OCI-LY7 (cell line): ENCODE measurements at regions not wholly inside any gene's neighbourhood (a gene's known extent, or its start where the extent isn't known, plus 50 kb on each side); places are given as distances from the start of the nearest gene placed in this dataset.

Source experiments
- BruUV-seq: library from RNA; stranded (reverse); fragments of 400-500 nt; replicated peaks from 2 replicates; lab custom pipeline; 2021; lab: Mats Ljungman, UMichigan
- CTCF ChIA-PET: fragments of 300-600 bp; sonication (Branson Sonifier 250); formaldehyde crosslinking; loops from one replicate; lab custom pipeline; 2022; ENCODE audit warnings: antibody characterized with exemption; ENCODE audit not compliant: unreplicated experiment; lab: Charles Lee
- POLR2A ChIA-PET: fragments of 300-600 bp; sonication (Branson Sonifier 250); formaldehyde crosslinking; loops from one replicate; lab custom pipeline; 2022; ENCODE audit warnings: antibody characterized with exemption; lab: Charles Lee
- DNase-seq: peaks from one replicate; pipeline ENCODE4 v3.0.0-alpha.2; 2015; ENCODE audit warnings: low spot score
- H2AFZ ChIP-seq: fragments of 200-600 bp; sonication (generic), shearing (Covaris generic); 2 replicates; pipeline ENCODE4 v1.6.1; 2014; ENCODE audit warnings: mild to moderate bottlenecking, antibody characterized with exemption, low read length, moderate library complexity
- H3K27ac ChIP-seq: fragments of 200-600 bp; sonication (generic); 2 replicates; pipeline ENCODE4 v1.5.1; 2014; ENCODE audit warnings: mixed run types, low read depth, mild to moderate bottlenecking, moderate library complexity, low read length, inconsistent platforms; ENCODE audit not compliant: poor library complexity, severe bottlenecking
- H3K36me3 ChIP-seq: fragments of 200-600 bp; sonication (generic); 2 replicates; pipeline ENCODE4 v1.6.1; 2014; ENCODE audit warnings: mild to moderate bottlenecking, antibody characterized with exemption, low read length, moderate library complexity, mixed read lengths; ENCODE audit not compliant: insufficient read depth
- H3K4me1 ChIP-seq: fragments of 200-600 bp; sonication (generic); 2 replicates; pipeline ENCODE4 v1.5.1; 2014; ENCODE audit warnings: mild to moderate bottlenecking, low read length; ENCODE audit not compliant: insufficient read depth, poor library complexity, severe bottlenecking
- H3K4me2 ChIP-seq: fragments of 200-600 bp; sonication (generic); 2 replicates; pipeline ENCODE4 v1.6.1; 2014; ENCODE audit warnings: mild to moderate bottlenecking, low read length
- H3K4me3 ChIP-seq: fragments of 200-600 bp; sonication (generic); 2 replicates; pipeline ENCODE4 v1.5.1; 2014; ENCODE audit warnings: mild to moderate bottlenecking, low read depth, low read length; ENCODE audit not compliant: poor library complexity, severe bottlenecking
- H3K79me2 ChIP-seq: fragments of 200-600 bp; sonication (generic); 2 replicates; pipeline ENCODE4 v1.6.1; 2016; ENCODE audit warnings: low read depth, mild to moderate bottlenecking, low read length, moderate library complexity, mixed read lengths; ENCODE audit not compliant: insufficient read depth
- H3K9me2 ChIP-seq: fragments of 200-600 bp; sonication (generic); 2 replicates; pipeline ENCODE4 v1.6.1; 2016; ENCODE audit warnings: mild to moderate bottlenecking, low read length, mixed read lengths; ENCODE audit not compliant: insufficient read depth
- H3K9me3 ChIP-seq: fragments of 200-600 bp; sonication (generic); 2 replicates; pipeline ENCODE4 v1.6.1; 2014; ENCODE audit warnings: mild to moderate bottlenecking, mixed run types, low read length, mixed read lengths
- H4K20me1 ChIP-seq: fragments of 200-600 bp; sonication (generic); 2 replicates; pipeline ENCODE4 v1.6.1; 2014; ENCODE audit warnings: mild to moderate bottlenecking, antibody characterized with exemption, low read length, moderate library complexity, mixed read lengths; ENCODE audit not compliant: insufficient read depth
- EZH2phosphoT487 ChIP-seq: fragments of 200-600 bp; sonication (generic); IDR thresholded peaks from 2 replicates; pipeline ENCODE4 v1.6.1; 2018; ENCODE audit warnings: low read depth, borderline replicate concordance, mild to moderate bottlenecking, mixed run types, antibody characterized with exemption, low read length, moderate library complexity, mixed read lengths
- intact Hi-C: fragments of 100-400 bp; cut with micrococcal nuclease; formaldehyde crosslinking; loops from one replicate; pipeline ENCODE4 v1.10.0; 2022; ENCODE audit not compliant: unreplicated experiment
- TF ChIP-seq, protein P1 (sequence below): fragments of 200-600 bp; sonication (generic); conservative IDR thresholded peaks from 2 replicates; pipeline ENCODE4 v1.5.1; 2014; ENCODE audit warnings: mild to moderate bottlenecking, antibody characterized with exemption, low read length, moderate library complexity, mixed read lengths

DNA sequence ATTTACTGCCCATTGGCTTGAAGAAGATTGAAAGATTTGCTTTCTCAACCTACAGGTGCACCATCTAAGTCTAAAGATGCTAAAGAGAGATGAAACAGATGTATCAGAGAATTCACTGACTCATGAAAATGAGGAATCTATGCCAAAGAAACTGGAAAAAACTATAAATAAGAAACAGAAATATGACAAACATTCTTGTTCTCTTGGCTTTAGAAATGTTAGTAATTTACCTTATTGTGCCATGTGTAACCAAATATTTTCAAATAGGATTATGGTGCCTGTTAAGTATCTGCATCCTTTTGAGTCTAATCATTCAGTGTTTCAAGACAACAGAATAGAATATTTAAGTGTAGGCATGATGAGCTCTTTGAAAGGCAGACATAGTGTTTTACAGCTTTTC lies 271.5 kb downstream of the MEX3B start:
- H3K4me3 ChIP-seq: no peak overlapping the region
- no peaks in the 10 kb centered on the region for H3K4me1 ChIP-seq
- H4K20me1 ChIP-seq: no peaks in the 10 kb centered on the region
- H3K36me3 ChIP-seq: no peaks in the 10 kb centered on the region
- ChIA-PET POLR2A (interaction anchor here (0.6 to 0.8 kb wide), 2 partner anchors 11 to 104 kb away, joined by 3 to 4 read pairs; no protein-coding TSS in a partner anchor), CTCF (no interaction called here)
- no TSS peak for BruUV-seq
- no peaks in the 10 kb centered on the region for H3K9me3 ChIP-seq
- H2AFZ ChIP-seq: no peak overlapping the region
- no peak overlapping the region for H3K27ac ChIP-seq
- intact Hi-C loops: no loop called here
- H3K4me2 ChIP-seq: no peak overlapping the region
- no peak for TF ChIP-seq EZH2phosphoT487
- H3K79me2 ChIP-seq: no peaks in the 10 kb centered on the region
- no peak for DNase-seq
- H3K9me2 ChIP-seq: no peaks in the 10 kb centered on the region

DNA sequence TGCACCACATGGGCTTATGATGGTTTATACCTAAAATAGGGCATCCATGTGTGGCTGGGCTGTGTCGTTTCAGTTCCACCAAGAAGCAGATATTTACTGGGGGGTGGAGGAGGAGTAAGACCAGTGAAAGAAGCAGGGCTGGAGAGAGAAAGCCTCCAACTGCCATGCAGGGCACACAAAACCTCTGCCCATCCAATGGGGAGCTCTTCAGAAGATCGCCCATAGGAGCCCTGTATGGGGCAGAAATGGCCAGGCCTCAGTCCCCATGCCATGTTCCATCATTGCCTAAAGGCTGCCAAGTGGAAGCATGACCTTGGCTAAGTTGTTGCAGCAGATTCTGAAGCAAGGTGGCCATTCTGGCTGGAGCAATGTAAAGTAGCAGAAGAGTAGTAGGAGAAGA lies 277.0 kb downstream of the MEX3B start:
- intact Hi-C loops: no loop called here
- ChIA-PET CTCF (no interaction called here), POLR2A (no interaction called here)
- no peak for DNase-seq
- TF ChIP-seq, protein P1, sequence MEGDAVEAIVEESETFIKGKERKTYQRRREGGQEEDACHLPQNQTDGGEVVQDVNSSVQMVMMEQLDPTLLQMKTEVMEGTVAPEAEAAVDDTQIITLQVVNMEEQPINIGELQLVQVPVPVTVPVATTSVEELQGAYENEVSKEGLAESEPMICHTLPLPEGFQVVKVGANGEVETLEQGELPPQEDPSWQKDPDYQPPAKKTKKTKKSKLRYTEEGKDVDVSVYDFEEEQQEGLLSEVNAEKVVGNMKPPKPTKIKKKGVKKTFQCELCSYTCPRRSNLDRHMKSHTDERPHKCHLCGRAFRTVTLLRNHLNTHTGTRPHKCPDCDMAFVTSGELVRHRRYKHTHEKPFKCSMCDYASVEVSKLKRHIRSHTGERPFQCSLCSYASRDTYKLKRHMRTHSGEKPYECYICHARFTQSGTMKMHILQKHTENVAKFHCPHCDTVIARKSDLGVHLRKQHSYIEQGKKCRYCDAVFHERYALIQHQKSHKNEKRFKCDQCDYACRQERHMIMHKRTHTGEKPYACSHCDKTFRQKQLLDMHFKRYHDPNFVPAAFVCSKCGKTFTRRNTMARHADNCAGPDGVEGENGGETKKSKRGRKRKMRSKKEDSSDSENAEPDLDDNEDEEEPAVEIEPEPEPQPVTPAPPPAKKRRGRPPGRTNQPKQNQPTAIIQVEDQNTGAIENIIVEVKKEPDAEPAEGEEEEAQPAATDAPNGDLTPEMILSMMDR: no peak
- TF ChIP-seq EZH2phosphoT487: no peak
- no peaks in the 10 kb centered on the region for H3K36me3 ChIP-seq
- no peaks in the 10 kb centered on the region for H3K9me3 ChIP-seq
- no peaks in the 10 kb centered on the region for H3K9me2 ChIP-seq
- no peaks in the 10 kb centered on the region for H3K4me1 ChIP-seq
- no peaks in the 10 kb centered on the region for H4K20me1 ChIP-seq
- no peaks in the 10 kb centered on the region for H3K79me2 ChIP-seq
- H3K27ac ChIP-seq: no peak overlapping the region
- no peak overlapping the region for H3K4me3 ChIP-seq
- no peak overlapping the region for H2AFZ ChIP-seq
- H3K4me2 ChIP-seq: no peak overlapping the region
- no TSS peak for BruUV-seq

DNA sequence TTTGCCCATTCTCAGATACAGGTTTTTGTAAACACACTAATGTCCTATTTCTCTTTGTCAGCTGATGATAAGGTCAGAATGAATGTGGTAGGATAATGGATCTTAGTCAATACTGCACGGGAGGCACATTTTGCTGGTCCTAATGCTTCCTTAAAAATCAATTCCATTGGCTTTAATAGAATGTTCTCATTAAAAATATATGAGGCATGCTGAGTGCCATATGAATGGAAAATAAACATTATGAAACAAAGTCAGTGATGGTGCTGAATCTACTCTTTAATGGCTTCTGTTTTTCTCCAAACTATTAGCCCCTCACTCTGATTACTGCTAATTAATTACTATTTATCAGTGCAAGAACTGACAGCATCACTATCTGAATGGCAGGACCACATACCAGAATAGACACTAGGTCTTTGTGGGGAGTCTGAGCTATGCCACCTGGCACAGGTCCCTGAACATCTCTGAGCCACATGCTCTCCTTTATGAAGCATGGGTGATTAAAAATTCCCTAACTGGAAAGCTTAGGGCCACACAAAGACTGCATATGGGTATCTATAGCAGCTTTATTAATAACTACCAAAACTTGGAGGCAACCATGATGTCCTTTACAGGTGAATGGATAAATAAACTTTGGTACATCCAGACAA lies 278.9 kb downstream of the MEX3B start:
- H3K4me2 ChIP-seq: no peak overlapping the region
- BruUV-seq: no TSS peak
- H2AFZ ChIP-seq: no peak overlapping the region
- H3K4me3 ChIP-seq: no peak overlapping the region
- intact Hi-C loops: no loop called here
- H3K27ac ChIP-seq: no peak overlapping the region
- no peaks in the 10 kb centered on the region for H4K20me1 ChIP-seq
- ChIA-PET POLR2A (no interaction called here), CTCF (no interaction called here)
- no peaks in the 10 kb centered on the region for H3K4me1 ChIP-seq
- DNase-seq: no peak
- no peaks in the 10 kb centered on the region for H3K9me3 ChIP-seq
- H3K9me2 ChIP-seq: no peaks in the 10 kb centered on the region
- no peaks in the 10 kb centered on the region for H3K79me2 ChIP-seq
- H3K36me3 ChIP-seq: no peaks in the 10 kb centered on the region
- TF ChIP-seq, protein P1: no peak
- no peak for TF ChIP-seq EZH2phosphoT487
